Right lobe of liver (tissue), 6 donors: ENCODE measurements at regions not wholly inside any gene's neighbourhood (a gene's known extent, or its start where the extent isn't known, plus 50 kb on each side); places are given as distances from the start of the nearest gene placed in this dataset.

Experiments
- ATAC-seq, 4 donors: fragments of 200-7000 bp; cut with Tn5 transposase; one replicate each; pipeline ENCODE4 v1.9.1; 2020; ENCODE audit warnings: mild to moderate bottlenecking in 4 of 4, moderate library complexity in 4 of 4
- DNase-seq, 3 donors: peaks; one replicate each; pipeline ENCODE4 v3.0.0-alpha.2; 2020
- H3K27ac ChIP-seq, 3 donors: fragments of 200-600 bp; one replicate each; pipeline ENCODE4 v1.8.0; 2022
- H3K27me3 ChIP-seq, 2 donors: fragments of 200-600 bp; one replicate each; pipeline ENCODE4 v1.8.0; 2022
- H3K36me3 ChIP-seq, 4 donors: fragments of 200-600 bp; sonication (generic) in 1 of 4; one replicate each; pipeline versions ENCODE4 v1.5.1 to v1.8.0; 2017 to 2022; ENCODE audit warnings: control low read depth in 1 of 4
- H3K4me1 ChIP-seq, 4 donors: fragments of 200-600 bp; sonication (generic) in 1 of 4; one replicate each; pipeline versions ENCODE4 v1.5.1 to v1.8.0; 2017 to 2022; ENCODE audit warnings: control low read depth in 1 of 4
- H3K4me3 ChIP-seq, 3 donors: fragments of 200-600 bp; one replicate each; pipeline ENCODE4 v1.8.0; 2022
- H3K9me3 ChIP-seq, 4 donors: fragments of 200-600 bp; sonication (generic) in 1 of 4; one replicate each; pipeline versions ENCODE4 v1.5.1 to v1.8.0; 2017 to 2022; ENCODE audit warnings: control low read depth in 1 of 4
- CTCF ChIP-seq, 4 donors: fragments of 200-600 bp in 3 of 4; fragments of 450-650 bp in 1 of 4; IDR thresholded peaks; one replicate each; pipeline versions ENCODE4 v1.5.1 to v1.8.0; 2016 to 2022; ENCODE audit warnings: antibody characterized with exemption in 4 of 4, mild to moderate bottlenecking in 2 of 4
- POLR2A ChIP-seq: fragments of 450-650 bp; IDR thresholded peaks from one replicate; pipeline ENCODE4 v1.6.1; 2017; ENCODE audit warnings: antibody characterized with exemption, mild to moderate bottlenecking
- WGBS: methylation state at CpG from one replicate; pipeline ENCODE4 v1.1.6; 2018; ENCODE audit warnings: low coverage, low lambda C conversion rate; ENCODE audit not compliant: insufficient coverage; ENCODE audit errors: missing lambda C conversion rate; 5-methylcytosine and 5-hydroxymethylcytosine counted together
- intact Hi-C, 2 donors: fragments of 100-400 bp; cut with DNase I; formaldehyde crosslinking; loops; one replicate each; pipeline versions ENCODE4 v1.11.2 to v1.14.1; 2022
- donor health status: DM: no; HTN: yes; CAD: no.
- donor health status: DM: no; HTN: no; CAD: no.
- donor health status: DM: no; HTN: no; CAD: no.
- donor health status: DM: no; HTN: yes; CAD: no.
- donor health status: DM: no; HTN: yes; CAD: no.

GRCh38 chr16:77030600-77030999 lies 160.4 kb upstream of the MON1B start:
- Histone ChIP-seq H3K27me3 (no peaks in the 10 kb centered on the region), H3K27ac (no peak overlapping the region), H3K36me3 (no peaks in the 10 kb centered on the region), H3K4me1 (no peaks in the 10 kb centered on the region), H3K9me3 (no peaks in the 10 kb centered on the region), H3K4me3 (no peak overlapping the region)
- DNase-seq (no peak), ATAC-seq (no peak)
- intact Hi-C loops = no loop called here
- 67% methylated on average over 1 of the region's 1 CpG for WGBS
- TF ChIP-seq POLR2A (no peak), CTCF (IDR thresholded peaks at IDR 0.05) (no peak)

- Histone ChIP-seq H3K4me1 (no peaks in the 10 kb centered on the region), H3K27me3 (no peaks in the 10 kb centered on the region), H3K36me3 (no peaks in the 10 kb centered on the region), H3K27ac (no peak overlapping the region), H3K9me3 (no peaks in the 10 kb centered on the region), H3K4me3 (no peak overlapping the region)
- no peak for TF ChIP-seq CTCF (IDR thresholded peaks at IDR 0.05)
- no peak for TF ChIP-seq POLR2A
- no peak for ATAC-seq
- DNase-seq = no peak
- 67% methylated on average over 2 of the region's 2 CpGs for WGBS
- intact Hi-C loops = no loop called here
Measured at GRCh38 chr16:77033516-77033915, 157.5 kb upstream of the MON1B start.

GRCh38 chr16:77035361-77035760 lies 155.6 kb upstream of the MON1B start:
- H3K4me3 ChIP-seq = no peak overlapping the region
- ATAC-seq = no peak
- no peak for TF ChIP-seq CTCF (IDR thresholded peaks at IDR 0.05)
- no peak for TF ChIP-seq POLR2A
- H3K27me3 ChIP-seq = no peaks in the 10 kb centered on the region
- intact Hi-C loops = no loop called here
- no peaks in the 10 kb centered on the region for H3K9me3 ChIP-seq
- no peaks in the 10 kb centered on the region for H3K36me3 ChIP-seq
- H3K4me1 ChIP-seq = no peaks in the 10 kb centered on the region
- H3K27ac ChIP-seq = no peak overlapping the region
- no peak for DNase-seq

GRCh38 chr16:77037696-77038347 lies 153.2 kb upstream of the MON1B start:
- intact Hi-C loops = no loop called here
- DNase-seq = no peak
- ATAC-seq = no peak
- no peak overlapping the region for H3K4me3 ChIP-seq
- no peaks in the 10 kb centered on the region for H3K9me3 ChIP-seq
- no peaks in the 10 kb centered on the region for H3K4me1 ChIP-seq
- H3K36me3 ChIP-seq = no peaks in the 10 kb centered on the region
- 100% methylated on average over 1 of the region's 2 CpGs for WGBS
- TF ChIP-seq CTCF (IDR thresholded peaks at IDR 0.05) (no peak), POLR2A (no peak)
- H3K27ac ChIP-seq = no peak overlapping the region
- H3K27me3 ChIP-seq = no peaks in the 10 kb centered on the region

- TF ChIP-seq CTCF (IDR thresholded peaks at IDR 0.05) (no peak), POLR2A (no peak)
- DNase-seq (no peak), ATAC-seq (no peak)
- Histone ChIP-seq H3K27ac (no peak overlapping the region), H3K9me3 (no peaks in the 10 kb centered on the region), H3K36me3 (no peaks in the 10 kb centered on the region), H3K27me3 (no peaks in the 10 kb centered on the region), H3K4me1 (no peaks in the 10 kb centered on the region), H3K4me3 (no peak overlapping the region)
- 64% methylated on average over 5 of the region's 5 CpGs for WGBS
- intact Hi-C loops = no loop called here
Measured at GRCh38 chr16:77041468-77041867, 149.5 kb upstream of the MON1B start.
